ENCODE measurements at regions not wholly inside any gene's neighbourhood (a gene's known extent, or its start where the extent isn't known, plus 50 kb on each side); places are given as distances from the start of the nearest gene placed in this dataset.

DNA sequence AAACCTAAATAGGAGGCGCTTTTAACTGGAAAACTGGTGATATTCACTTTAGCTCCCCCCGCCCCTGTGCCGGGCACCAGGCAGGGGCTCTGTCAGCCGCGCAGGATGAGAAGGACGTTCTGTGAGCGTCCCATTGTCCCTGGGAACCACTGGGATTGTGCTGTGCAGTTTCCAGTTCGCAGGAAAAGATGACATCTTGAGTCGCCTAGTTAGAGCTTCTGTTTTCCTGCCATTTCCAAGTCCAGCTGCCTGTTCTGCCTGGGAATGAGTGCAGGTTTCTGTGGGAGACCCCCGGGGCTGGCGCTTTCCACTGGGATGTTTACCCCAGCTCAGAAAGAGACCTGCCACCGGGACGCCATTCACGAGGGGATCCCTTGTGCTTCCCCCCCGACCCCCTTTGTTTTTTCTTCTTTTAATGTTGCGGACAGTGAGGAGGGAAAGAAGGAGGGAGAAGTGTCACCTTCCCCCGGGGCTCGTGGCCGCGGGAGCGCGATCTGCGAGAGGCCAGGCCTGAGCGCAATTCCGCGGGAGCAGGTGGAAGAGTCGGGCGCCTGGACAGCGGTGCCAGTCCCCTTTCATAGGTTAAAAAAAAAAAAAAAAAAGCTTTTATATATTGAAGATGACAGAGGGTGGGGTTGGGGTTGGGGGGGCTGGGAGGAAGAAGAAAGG is 121.5 kb downstream of the RMI1 start:
- intact Hi-C loops (cut with DNase I; ENCODE audit: low total_unique reads): no loop called here
- 24 to 32% methylated on average over 29 of the region's 29 CpGs for whole genome bisulfite sequencing, 2 donors
- H3K4me3 ChIP-seq (ENCODE audit: low read depth, poor library complexity, severe bottlenecking): no peak overlapping the region
- DNase-seq (ENCODE audit: low spot score in 2 of 2): no peak
- no peak for TF ChIP-seq CTCF (IDR thresholded peaks at IDR 0.05)
- no peak for TF ChIP-seq POLR2A (IDR thresholded peaks at IDR 0.05)

GRCh38 chr9:84103651-84104377 is 123.2 kb downstream of the RMI1 start:
- 29 to 41% methylated on average over 1 of the region's 1 CpG for WGBS, 2 donors
- intact Hi-C loops (cut with DNase I; ENCODE audit: low total_unique reads): no loop called here
- no peak for TF ChIP-seq CTCF (IDR thresholded peaks at IDR 0.05)
- no peak for TF ChIP-seq POLR2A (IDR thresholded peaks at IDR 0.05)

DNA sequence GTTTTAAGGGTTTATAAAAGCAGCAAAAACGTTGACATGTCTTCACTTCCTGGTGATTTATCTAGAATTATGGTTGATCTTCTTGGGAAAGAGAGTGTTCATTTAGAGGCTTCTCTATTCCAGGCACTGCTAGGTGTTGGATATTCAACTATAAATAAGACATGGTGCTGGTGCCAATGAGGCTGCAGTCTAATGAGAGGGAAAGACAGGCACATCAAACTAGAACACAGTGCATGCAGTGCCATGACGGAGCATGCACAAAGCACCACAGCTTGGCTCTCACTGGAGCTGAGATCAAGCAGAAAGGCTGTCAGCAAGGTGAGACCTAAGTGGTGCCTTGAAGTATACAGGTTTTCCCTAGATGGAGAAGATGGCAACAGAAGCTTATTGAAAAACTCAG is 126.5 kb downstream of the RMI1 start:
- DNase-seq (ENCODE audit: low spot score in 2 of 2): no peak
- intact Hi-C loops (cut with DNase I; ENCODE audit: low total_unique reads): no loop called here
- WGBS, 2 donors: 59 to 72% methylated on average over 2 of the region's 2 CpGs
- no peak overlapping the region for H3K4me3 ChIP-seq (ENCODE audit: low read depth, poor library complexity, severe bottlenecking)
- TF ChIP-seq POLR2A (IDR thresholded peaks at IDR 0.05) (no peak), CTCF (IDR thresholded peaks at IDR 0.05) (no peak)

More at GRCh38 chr9:84103651-84104377, 123.2 kb downstream of the RMI1 start:
- H3K4me3 ChIP-seq (ENCODE audit: low read depth, poor library complexity, severe bottlenecking): no peak overlapping the region
- DNase-seq (ENCODE audit: low spot score in 2 of 2): no peak

DNA sequence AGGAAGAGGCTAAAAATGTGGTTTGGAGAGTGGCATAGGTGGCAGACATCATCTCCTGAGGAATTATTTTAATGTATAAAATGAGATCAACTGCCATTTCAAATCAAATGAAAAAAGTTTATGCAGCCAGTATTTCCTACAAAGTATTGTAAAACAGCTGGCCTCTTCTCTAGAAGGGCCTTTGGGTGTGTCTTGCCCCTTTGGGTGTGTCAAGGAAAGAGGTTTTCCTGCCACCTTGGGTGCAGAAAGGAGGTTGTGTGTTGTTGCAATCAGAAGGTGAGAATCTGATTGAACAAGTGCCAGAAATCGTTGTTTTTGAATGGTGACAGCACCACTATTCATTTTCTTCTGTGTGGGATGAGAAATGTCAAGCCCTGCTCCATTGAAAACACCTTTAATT is 127.4 kb downstream of the RMI1 start:
- whole genome bisulfite sequencing, 2 donors: 14 to 25% methylated on average over 1 of the region's 1 CpG
- no peak overlapping the region for H3K4me3 ChIP-seq (ENCODE audit: low read depth, poor library complexity, severe bottlenecking)
- intact Hi-C loops (cut with DNase I; ENCODE audit: low total_unique reads): no loop called here
- DNase-seq (ENCODE audit: low spot score in 2 of 2): no peak
- no peak for TF ChIP-seq POLR2A (IDR thresholded peaks at IDR 0.05)
- no peak for TF ChIP-seq CTCF (IDR thresholded peaks at IDR 0.05)

DNA sequence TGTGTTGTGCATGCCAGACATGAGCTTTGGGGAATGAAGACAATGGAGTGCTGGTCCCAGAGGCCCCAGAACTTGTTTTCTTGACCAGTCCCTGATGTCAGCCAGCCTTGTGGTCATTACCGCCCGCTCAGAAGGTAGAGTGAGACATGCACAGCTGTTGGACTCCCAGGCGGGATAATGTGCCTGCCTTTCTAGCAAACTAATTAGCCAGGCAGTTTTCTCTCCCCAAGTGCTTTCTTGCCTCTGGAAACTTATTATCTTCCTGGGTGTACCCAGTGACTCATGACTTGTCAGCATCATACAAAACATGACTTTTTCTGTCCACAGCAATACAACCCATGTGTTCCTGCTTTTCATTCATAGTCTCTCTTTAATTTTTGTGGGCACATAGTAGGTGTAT is 131.1 kb downstream of the RMI1 start:
- WGBS, 2 donors: 64 to 83% methylated on average over 3 of the region's 3 CpGs
- DNase-seq (ENCODE audit: low spot score in 2 of 2): no peak
- TF ChIP-seq CTCF (IDR thresholded peaks at IDR 0.05) (no peak), POLR2A (IDR thresholded peaks at IDR 0.05) (no peak)
- intact Hi-C loops (cut with DNase I; ENCODE audit: low total_unique reads): no loop called here
- no peak overlapping the region for H3K4me3 ChIP-seq (ENCODE audit: low read depth, poor library complexity, severe bottlenecking)

Measured in lower leg skin (tissue), 4 donors.